ENCODE measurements at regions not wholly inside any gene's neighbourhood (a gene's known extent, or its start where the extent isn't known, plus 50 kb on each side); places are given as distances from the start of the nearest gene placed in this dataset.

DNA sequence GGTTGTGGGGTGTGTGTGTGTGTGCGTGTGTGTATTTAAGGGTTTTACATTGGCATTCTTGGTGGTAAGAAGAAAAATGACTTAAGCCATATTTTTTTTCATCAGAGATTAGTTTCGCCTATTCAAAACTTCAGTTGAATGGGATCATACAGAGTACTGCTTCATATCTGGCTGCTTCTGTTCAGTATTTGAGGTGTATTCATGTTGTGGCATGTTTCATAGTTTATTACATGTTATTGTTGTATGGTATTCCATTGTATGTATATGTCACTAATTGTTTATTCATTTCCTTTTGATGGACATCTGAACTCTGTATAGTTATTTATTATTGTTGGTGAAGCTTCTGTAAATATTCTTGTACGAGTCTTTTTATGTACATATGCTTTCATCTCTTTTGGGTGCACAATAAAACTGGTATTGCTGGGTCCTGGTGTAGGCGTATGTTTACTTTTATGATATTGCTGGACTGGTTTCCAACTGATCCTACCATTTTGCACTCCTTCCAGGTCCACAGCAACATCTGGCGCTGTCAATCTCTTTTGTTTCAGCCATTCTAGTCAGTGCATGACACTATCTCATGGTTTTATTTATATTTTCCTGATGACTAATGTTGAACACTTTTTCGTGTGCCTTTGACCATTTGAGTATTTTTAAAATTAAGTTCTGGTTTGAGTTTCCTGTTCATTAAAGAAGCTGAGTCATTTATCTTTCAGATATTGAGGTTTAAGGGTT, 77.4 kb upstream of the MAF start:
- TF ChIP-seq POLR2AphosphoS5 (IDR thresholded peaks at IDR 0.05) (no peak), POLR2A (IDR thresholded peaks at IDR 0.05) (no peak), EP300 (IDR thresholded peaks at IDR 0.05) (no peak)
- TF ChIP-seq, protein P1, sequence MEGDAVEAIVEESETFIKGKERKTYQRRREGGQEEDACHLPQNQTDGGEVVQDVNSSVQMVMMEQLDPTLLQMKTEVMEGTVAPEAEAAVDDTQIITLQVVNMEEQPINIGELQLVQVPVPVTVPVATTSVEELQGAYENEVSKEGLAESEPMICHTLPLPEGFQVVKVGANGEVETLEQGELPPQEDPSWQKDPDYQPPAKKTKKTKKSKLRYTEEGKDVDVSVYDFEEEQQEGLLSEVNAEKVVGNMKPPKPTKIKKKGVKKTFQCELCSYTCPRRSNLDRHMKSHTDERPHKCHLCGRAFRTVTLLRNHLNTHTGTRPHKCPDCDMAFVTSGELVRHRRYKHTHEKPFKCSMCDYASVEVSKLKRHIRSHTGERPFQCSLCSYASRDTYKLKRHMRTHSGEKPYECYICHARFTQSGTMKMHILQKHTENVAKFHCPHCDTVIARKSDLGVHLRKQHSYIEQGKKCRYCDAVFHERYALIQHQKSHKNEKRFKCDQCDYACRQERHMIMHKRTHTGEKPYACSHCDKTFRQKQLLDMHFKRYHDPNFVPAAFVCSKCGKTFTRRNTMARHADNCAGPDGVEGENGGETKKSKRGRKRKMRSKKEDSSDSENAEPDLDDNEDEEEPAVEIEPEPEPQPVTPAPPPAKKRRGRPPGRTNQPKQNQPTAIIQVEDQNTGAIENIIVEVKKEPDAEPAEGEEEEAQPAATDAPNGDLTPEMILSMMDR (IDR thresholded peaks at IDR 0.05): no peak
- WGBS, 2 donors (ENCODE audit: low coverage in 1 of 2): 65 to 87% methylated on average over 6 of the region's 6 CpGs
- ATAC-seq: no peak
- Histone ChIP-seq H3K27me3 (no peaks in the 10 kb centered on the region), H3K27ac (no peak overlapping the region), H3K36me3 (no peaks in the 10 kb centered on the region), H3K4me3 (no peak overlapping the region), H3K9me3 (no peaks in the 10 kb centered on the region), H3K4me1 (no peaks in the 10 kb centered on the region)

DNA sequence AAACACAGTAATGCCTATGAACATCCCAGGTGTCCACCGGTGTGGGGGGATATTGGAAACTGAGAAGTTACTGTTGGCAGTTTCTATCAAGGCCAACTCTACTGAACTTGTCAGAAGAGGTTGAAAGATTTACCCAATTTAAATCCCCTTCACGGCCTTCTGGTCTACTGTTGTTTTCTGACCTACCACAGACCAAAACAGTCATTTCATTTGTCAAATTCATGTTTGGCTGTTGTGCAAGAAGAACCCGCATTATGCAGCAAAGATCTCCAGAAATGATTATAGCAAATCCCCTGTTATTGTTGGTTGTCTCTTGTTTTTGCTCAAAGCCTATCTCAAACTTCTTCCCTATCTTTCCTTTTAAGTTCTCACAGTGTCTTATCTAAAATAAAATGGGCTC, 73.1 kb upstream of the MAF start:
- no peak for TF ChIP-seq POLR2AphosphoS5 (IDR thresholded peaks at IDR 0.05)
- Histone ChIP-seq H3K36me3 (no peaks in the 10 kb centered on the region), H3K4me1 (no peaks in the 10 kb centered on the region), H3K27ac (no peak overlapping the region), H3K27me3 (no peaks in the 10 kb centered on the region), H3K9me3 (peaks cover 0 to 6% (median 0%) of the 10 kb centered on the region in 3 donors), H3K4me3 (no peak overlapping the region)
- WGBS, 2 donors (ENCODE audit: low coverage in 1 of 2): 58 to 63% methylated on average over 2 to 3 of the region's 3 CpGs
- ATAC-seq: no peak

DNA sequence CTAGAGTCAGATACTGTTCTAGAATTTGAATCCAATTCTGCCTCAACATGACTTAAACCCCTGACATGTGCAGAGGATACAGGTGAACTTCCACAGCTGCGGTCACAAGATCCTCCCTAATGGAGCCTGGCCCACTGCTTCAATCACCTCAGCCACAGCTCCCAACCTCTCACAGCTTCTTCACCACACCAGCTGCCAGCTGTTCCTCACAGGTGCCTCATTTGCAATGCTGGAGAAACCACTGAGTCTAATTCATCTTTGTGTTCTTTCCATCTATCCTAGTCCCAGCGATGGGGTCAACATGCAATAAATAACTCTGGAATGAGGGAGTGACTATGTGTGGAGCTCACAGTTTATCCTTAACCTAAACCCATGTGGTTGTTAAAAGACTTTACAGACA, 72.0 kb upstream of the MAF start:
- Histone ChIP-seq H3K4me1 (no peaks in the 10 kb centered on the region), H3K27me3 (no peaks in the 10 kb centered on the region), H3K36me3 (no peaks in the 10 kb centered on the region), H3K27ac (no peak overlapping the region), H3K4me3 (no peak overlapping the region), H3K9me3 (peaks cover 0 to 6% (median 0%) of the 10 kb centered on the region in 3 donors)
- no peak for ATAC-seq
- TF ChIP-seq POLR2AphosphoS5 (IDR thresholded peaks at IDR 0.05) (no peak), POLR2A (IDR thresholded peaks at IDR 0.05) (no peak), EP300 (IDR thresholded peaks at IDR 0.05) (no peak)
- TF ChIP-seq, protein P1 (IDR thresholded peaks at IDR 0.05): no peak
- WGBS, 2 donors (ENCODE audit: low coverage in 1 of 2): 72 to 83% methylated on average over 2 of the region's 2 CpGs

DNA sequence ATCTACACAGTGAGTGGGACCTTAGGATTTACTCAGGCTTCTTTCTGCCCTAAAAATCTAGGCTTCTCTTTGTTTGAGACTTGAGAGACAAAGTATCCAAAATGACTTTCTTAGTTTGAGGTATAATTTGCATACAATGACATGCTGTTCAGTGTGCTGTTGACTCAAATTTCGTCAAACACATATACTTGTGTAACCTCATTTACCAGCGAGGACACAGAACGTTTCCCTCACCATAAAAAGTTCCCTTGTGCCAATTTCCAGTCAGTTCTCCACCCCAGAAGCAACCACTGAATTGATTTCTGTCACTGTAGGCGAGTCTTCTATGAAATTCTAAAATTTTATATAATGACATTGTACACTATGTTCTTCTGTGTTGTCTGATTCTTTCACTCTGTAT, 68.0 kb upstream of the MAF start:
- TF ChIP-seq, protein P1 (IDR thresholded peaks at IDR 0.05): no peak
- TF ChIP-seq POLR2AphosphoS5 (IDR thresholded peaks at IDR 0.05) (no peak), POLR2A (IDR thresholded peaks at IDR 0.05) (no peak), EP300 (IDR thresholded peaks at IDR 0.05) (no peak)
- H3K27me3 ChIP-seq: no peaks in the 10 kb centered on the region
- 89 to 100% methylated on average over 2 to 4 of the region's 4 CpGs for WGBS, 2 donors (ENCODE audit: low coverage in 1 of 2)
- H3K36me3 ChIP-seq: no peaks in the 10 kb centered on the region
- no peak overlapping the region for H3K4me3 ChIP-seq
- no peak for ATAC-seq
- H3K4me1 ChIP-seq: no peaks in the 10 kb centered on the region
- H3K27ac ChIP-seq: no peak overlapping the region
- peaks cover 0 to 6% (median 0%) of the 10 kb centered on the region in 3 donors for H3K9me3 ChIP-seq

DNA sequence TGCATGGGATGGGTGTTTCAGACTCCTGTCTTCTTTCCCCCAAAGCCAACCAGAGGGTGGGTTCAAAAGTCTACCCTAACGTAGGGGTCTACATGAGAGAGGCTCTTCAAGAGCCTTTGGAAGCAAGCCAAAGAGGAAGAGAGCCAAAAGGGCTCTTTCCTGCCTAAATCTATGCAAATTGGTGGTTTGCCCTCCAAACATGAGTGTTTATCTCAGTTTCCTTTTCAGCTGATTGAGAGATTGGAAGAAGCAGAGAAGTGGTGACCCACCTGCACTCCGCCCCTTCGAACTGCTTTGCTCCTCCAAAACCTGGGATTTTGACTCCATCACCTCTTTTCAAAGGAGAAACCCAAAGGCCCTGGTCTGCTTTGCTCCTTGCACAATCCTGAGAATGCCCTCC, 65.4 kb upstream of the MAF start:
- no peak for ATAC-seq
- Histone ChIP-seq H3K36me3 (no peaks in the 10 kb centered on the region), H3K27me3 (no peaks in the 10 kb centered on the region), H3K27ac (no peak overlapping the region), H3K4me1 (no peaks in the 10 kb centered on the region), H3K4me3 (no peak overlapping the region), H3K9me3 (peaks cover 0 to 12% (median 0%) of the 10 kb centered on the region in 3 donors)
- no peak for TF ChIP-seq POLR2A (IDR thresholded peaks at IDR 0.05)
- TF ChIP-seq POLR2AphosphoS5 (IDR thresholded peaks at IDR 0.05): no peak
- WGBS, 2 donors (ENCODE audit: low coverage in 1 of 2): 82 to 100% methylated on average over 2 to 3 of the region's 3 CpGs

DNA sequence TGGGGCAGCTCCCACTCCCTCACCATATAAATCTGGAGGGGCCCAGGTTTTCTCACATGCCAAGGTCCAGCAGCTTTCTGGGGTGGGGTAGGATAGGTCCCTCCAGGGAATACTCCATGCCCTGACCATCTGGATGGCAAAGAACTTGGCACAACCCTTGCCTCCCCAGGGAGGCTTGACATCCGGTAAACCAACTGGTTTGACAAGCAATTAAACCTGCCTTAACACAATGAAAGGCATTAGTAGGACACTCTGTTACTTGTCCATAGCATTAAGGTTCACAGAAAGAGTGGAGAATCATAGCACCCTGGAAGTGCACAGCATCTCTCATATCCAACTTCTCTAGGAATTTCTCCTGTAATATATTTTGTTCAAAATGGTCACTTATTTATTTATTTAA, 63.9 kb upstream of the MAF start:
- Histone ChIP-seq H3K4me3 (no peak overlapping the region), H3K9me3 (peaks cover 0 to 11% (median 0%) of the 10 kb centered on the region in 3 donors), H3K4me1 (no peaks in the 10 kb centered on the region), H3K27me3 (no peaks in the 10 kb centered on the region), H3K27ac (no peak overlapping the region), H3K36me3 (no peaks in the 10 kb centered on the region)
- ATAC-seq: no peak
- 80% methylated on average over 1 of the region's 1 CpG; no CpG with 5 or more reads in 1 of the 2 donors for WGBS, 2 donors (ENCODE audit: low coverage in 1 of 2)
- TF ChIP-seq EP300 (IDR thresholded peaks at IDR 0.05): no peak
- TF ChIP-seq, protein P1 (IDR thresholded peaks at IDR 0.05): no peak
